ENCODE measurements at regions not wholly inside any gene's neighbourhood (a gene's known extent, or its start where the extent isn't known, plus 50 kb on each side); places are given as distances from the start of the nearest gene placed in this dataset.

DNA sequence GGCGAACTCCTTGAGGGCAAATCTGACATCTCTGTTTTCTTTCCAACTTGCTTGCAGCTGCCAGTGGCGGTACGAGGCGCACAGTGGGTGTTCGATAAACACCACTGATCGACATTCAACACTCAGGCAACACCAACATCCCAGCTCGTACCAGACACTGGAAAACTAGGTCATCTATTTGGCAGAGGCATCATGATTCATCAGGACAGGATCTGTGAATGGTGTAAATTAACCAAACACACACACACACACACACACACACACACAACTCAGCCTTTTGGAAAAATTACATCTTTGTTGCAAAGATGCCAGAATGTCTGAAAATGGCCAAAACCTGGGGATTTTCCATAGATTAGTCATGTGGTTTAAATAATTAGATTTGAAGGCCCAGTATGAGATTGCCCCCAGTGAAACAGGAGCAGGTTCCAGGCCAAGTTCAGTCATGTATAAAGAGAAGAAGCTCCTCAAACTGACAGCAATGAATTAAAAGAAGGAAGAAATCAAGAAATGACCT, 150.5 kb upstream of the NCKAP5 start:
- TF ChIP-seq, protein P1, sequence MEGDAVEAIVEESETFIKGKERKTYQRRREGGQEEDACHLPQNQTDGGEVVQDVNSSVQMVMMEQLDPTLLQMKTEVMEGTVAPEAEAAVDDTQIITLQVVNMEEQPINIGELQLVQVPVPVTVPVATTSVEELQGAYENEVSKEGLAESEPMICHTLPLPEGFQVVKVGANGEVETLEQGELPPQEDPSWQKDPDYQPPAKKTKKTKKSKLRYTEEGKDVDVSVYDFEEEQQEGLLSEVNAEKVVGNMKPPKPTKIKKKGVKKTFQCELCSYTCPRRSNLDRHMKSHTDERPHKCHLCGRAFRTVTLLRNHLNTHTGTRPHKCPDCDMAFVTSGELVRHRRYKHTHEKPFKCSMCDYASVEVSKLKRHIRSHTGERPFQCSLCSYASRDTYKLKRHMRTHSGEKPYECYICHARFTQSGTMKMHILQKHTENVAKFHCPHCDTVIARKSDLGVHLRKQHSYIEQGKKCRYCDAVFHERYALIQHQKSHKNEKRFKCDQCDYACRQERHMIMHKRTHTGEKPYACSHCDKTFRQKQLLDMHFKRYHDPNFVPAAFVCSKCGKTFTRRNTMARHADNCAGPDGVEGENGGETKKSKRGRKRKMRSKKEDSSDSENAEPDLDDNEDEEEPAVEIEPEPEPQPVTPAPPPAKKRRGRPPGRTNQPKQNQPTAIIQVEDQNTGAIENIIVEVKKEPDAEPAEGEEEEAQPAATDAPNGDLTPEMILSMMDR (IDR thresholded peaks at IDR 0.05), result no peak
- no peak for TF ChIP-seq ZFX (IDR thresholded peaks at IDR 0.05; ENCODE audit: borderline replicate concordance)
- H3K27ac ChIP-seq, result no peak overlapping the region

DNA sequence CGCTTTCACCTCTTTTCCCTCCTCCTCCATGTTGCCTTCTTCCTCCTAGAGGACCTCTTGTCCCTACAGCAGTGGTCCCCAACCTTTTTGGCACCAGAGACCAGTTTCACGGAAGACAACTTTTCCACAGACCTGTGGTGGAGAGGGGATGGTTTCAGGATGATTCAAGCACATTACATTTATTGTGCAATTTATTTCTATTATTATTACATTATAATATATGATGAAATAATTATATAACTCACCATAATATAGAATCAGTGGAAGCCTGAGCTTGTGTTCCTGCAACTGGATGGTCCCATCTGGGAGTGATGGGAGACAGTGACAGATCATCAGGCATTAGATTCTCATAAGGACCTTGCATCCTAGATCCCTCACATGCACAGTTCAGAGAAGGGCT, 152.2 kb upstream of the NCKAP5 start:
- TF ChIP-seq, protein P1 (IDR thresholded peaks at IDR 0.05), result no peak
- no peak for TF ChIP-seq ZFX (IDR thresholded peaks at IDR 0.05; ENCODE audit: borderline replicate concordance)
- no peak overlapping the region for H3K27ac ChIP-seq

DNA sequence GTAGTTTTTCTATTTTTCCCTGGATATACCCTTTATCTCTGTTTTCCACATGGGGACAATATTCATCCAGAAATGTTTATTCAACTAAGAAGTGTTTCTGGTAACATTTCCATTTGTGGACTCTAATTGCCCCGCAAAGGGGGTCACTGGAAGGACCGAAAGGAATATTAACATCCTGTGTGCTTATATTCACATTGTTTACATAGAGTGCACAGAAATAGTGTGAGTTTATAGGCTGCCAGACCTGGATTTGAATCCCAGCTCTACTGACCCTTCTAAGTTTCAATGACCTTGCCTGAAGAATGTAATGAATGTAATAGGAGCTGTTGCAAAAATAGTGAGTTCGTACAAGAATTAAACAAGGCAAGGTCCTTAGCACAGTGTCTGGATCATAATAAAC, 152.9 kb upstream of the NCKAP5 start:
- no peak overlapping the region for H3K27ac ChIP-seq

DNA sequence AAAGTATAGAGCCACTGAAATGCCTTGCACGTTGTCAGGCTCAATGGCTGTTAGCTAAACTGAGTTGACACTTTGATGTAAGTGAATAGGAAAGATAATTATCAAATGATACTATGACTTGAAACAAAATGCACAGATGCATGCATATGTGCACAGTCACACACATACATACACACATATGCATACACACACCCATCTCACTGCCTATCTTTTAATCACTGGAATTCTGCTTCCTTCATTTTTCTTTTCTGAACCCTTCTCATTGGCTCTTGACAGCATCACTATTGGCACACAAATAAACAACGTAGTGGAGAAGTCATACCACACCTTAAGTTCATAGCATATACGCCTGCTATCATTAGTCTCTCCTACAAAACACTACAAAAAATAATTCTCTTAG, 154.9 kb upstream of the NCKAP5 start:
- no peak overlapping the region for H3K27ac ChIP-seq
- TF ChIP-seq ZFX (IDR thresholded peaks at IDR 0.05; ENCODE audit: borderline replicate concordance), result no peak
- TF ChIP-seq, protein P1 (IDR thresholded peaks at IDR 0.05), result no peak

More for the DNA sequence above, 152.9 kb upstream of the NCKAP5 start:
- TF ChIP-seq, protein P1 (IDR thresholded peaks at IDR 0.05), result no peak
- TF ChIP-seq ZFX (IDR thresholded peaks at IDR 0.05; ENCODE audit: borderline replicate concordance), result no peak

GRCh38 chr2:133726973-133727372, 158.7 kb upstream of the NCKAP5 start:
- TF ChIP-seq ZFX (IDR thresholded peaks at IDR 0.05; ENCODE audit: borderline replicate concordance), result no peak
- TF ChIP-seq, protein P1 (IDR thresholded peaks at IDR 0.05), result no peak
- no peak overlapping the region for H3K27ac ChIP-seq

GRCh38 chr2:133732059-133732458, 163.8 kb upstream of the NCKAP5 start:
- H3K27ac ChIP-seq, result no peak overlapping the region
- no peak for TF ChIP-seq ZFX (IDR thresholded peaks at IDR 0.05; ENCODE audit: borderline replicate concordance)
- TF ChIP-seq, protein P1 (IDR thresholded peaks at IDR 0.05), result no peak

GRCh38 chr2:133732982-133733900, 165.0 kb upstream of the NCKAP5 start:
- no peak overlapping the region for H3K27ac ChIP-seq
- TF ChIP-seq, protein P1 (IDR thresholded peaks at IDR 0.05), result no peak
- TF ChIP-seq ZFX (IDR thresholded peaks at IDR 0.05; ENCODE audit: borderline replicate concordance), result no peak

All from 22Rv1 (cell line).